Vagina (tissue), 2 donors: ENCODE measurements at regions not wholly inside any gene's neighbourhood (a gene's known extent, or its start where the extent isn't known, plus 50 kb on each side); places are given as distances from the start of the nearest gene placed in this dataset.

Experiments
- CTCF ChIP-seq, 3 experiments: fragments of 450-650 bp in 2 of 3; fragments of 200-600 bp in 1 of 3; sonication (generic) in 1 of 3; IDR thresholded peaks; one replicate each; pipeline ENCODE4 v1.5.1; 2017 to 2019; ENCODE audit warnings: antibody characterized with exemption in 3 of 3, mild to moderate bottlenecking in 2 of 3, moderate library complexity in 2 of 3
- POLR2AphosphoS5 ChIP-seq, 2 donors: sonication (generic); formaldehyde crosslinking; IDR thresholded peaks; one replicate each; pipeline ENCODE4 v1.9.0; 2017; ENCODE audit warnings: antibody characterized with exemption in 2 of 2, mild to moderate bottlenecking in 2 of 2, low read depth in 1 of 2; ENCODE audit not compliant: insufficient read depth in 1 of 2

GRCh38 chr6:26230351-26230750 lies 134.6 kb upstream of the BTN3A2 start:
- TF ChIP-seq POLR2AphosphoS5 (IDR thresholded peaks at IDR 0.05; ENCODE audit: insufficient read depth in 1 of 2, low read depth in 1 of 2) (no peak), CTCF (IDR thresholded peaks at IDR 0.05) (no peak)
